ENCODE measurements at regions not wholly inside any gene's neighbourhood (a gene's known extent, or its start where the extent isn't known, plus 50 kb on each side); places are given as distances from the start of the nearest gene placed in this dataset.

DNA sequence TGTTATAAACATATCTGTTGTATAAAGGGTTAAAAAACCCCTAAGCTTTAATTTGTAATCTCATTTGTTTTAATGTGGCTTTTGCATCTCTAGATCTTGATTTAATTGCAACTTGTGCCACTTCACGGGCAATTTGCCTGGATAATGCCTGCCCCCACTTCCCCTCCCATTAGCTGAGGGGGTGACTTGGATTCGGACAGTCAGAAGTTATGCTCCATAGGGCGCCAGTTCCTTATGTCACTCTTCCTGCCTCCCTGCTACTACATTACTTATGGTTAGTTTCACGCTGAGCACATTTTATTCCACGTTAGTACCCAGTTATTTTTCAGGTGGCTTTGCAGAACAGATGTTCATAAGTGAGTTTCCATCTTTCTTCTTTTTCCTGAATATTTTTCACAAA, 1015.2 kb upstream of the PHF14 start:
- TF ChIP-seq, protein P1, sequence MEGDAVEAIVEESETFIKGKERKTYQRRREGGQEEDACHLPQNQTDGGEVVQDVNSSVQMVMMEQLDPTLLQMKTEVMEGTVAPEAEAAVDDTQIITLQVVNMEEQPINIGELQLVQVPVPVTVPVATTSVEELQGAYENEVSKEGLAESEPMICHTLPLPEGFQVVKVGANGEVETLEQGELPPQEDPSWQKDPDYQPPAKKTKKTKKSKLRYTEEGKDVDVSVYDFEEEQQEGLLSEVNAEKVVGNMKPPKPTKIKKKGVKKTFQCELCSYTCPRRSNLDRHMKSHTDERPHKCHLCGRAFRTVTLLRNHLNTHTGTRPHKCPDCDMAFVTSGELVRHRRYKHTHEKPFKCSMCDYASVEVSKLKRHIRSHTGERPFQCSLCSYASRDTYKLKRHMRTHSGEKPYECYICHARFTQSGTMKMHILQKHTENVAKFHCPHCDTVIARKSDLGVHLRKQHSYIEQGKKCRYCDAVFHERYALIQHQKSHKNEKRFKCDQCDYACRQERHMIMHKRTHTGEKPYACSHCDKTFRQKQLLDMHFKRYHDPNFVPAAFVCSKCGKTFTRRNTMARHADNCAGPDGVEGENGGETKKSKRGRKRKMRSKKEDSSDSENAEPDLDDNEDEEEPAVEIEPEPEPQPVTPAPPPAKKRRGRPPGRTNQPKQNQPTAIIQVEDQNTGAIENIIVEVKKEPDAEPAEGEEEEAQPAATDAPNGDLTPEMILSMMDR (IDR thresholded peaks at IDR 0.05 in 2 of 3, conservative IDR thresholded peaks at IDR 0.05 in 1 of 3; ENCODE audit: borderline replicate concordance in 1 of 3, insufficient read depth in 1 of 3, low read depth in 2 of 3, low read length in 2 of 3) = no peak
- no peak for TF ChIP-seq POLR2AphosphoS5 (IDR thresholded peaks at IDR 0.05; ENCODE audit: low read depth, low read length)
- TF ChIP-seq TCF7L2 (IDR thresholded peaks at IDR 0.05; ENCODE audit: borderline replicate concordance, extremely low read depth, insufficient read depth, insufficient read length) = no peak
- TF ChIP-seq, protein P2, sequence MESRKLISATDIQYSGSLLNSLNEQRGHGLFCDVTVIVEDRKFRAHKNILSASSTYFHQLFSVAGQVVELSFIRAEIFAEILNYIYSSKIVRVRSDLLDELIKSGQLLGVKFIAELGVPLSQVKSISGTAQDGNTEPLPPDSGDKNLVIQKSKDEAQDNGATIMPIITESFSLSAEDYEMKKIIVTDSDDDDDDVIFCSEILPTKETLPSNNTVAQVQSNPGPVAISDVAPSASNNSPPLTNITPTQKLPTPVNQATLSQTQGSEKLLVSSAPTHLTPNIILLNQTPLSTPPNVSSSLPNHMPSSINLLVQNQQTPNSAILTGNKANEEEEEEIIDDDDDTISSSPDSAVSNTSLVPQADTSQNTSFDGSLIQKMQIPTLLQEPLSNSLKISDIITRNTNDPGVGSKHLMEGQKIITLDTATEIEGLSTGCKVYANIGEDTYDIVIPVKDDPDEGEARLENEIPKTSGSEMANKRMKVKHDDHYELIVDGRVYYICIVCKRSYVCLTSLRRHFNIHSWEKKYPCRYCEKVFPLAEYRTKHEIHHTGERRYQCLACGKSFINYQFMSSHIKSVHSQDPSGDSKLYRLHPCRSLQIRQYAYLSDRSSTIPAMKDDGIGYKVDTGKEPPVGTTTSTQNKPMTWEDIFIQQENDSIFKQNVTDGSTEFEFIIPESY (IDR thresholded peaks at IDR 0.05; ENCODE audit: extremely low read depth, insufficient replicate concordance, low read length) = no peak
- TF ChIP-seq, protein P3, sequence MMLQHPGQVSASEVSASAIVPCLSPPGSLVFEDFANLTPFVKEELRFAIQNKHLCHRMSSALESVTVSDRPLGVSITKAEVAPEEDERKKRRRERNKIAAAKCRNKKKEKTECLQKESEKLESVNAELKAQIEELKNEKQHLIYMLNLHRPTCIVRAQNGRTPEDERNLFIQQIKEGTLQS (IDR thresholded peaks at IDR 0.05) = no peak
- TF ChIP-seq EZH2phosphoT487 (IDR thresholded peaks at IDR 0.05; ENCODE audit: borderline replicate concordance) = no peak
- no peak for TF ChIP-seq ELF1 (IDR thresholded peaks at IDR 0.05; ENCODE audit: borderline replicate concordance, low read depth)
- no peak for TF ChIP-seq EZH2 (IDR thresholded peaks at IDR 0.05)
- no peak for TF ChIP-seq FOSL1 (IDR thresholded peaks at IDR 0.05; ENCODE audit: low read depth)
- TF ChIP-seq JUND (IDR thresholded peaks at IDR 0.05) = no peak
- no peak for TF ChIP-seq POLR2A (IDR thresholded peaks at IDR 0.05; ENCODE audit: borderline replicate concordance, extremely low read depth, insufficient read depth, insufficient read length)
- no peak for TF ChIP-seq SRF (IDR thresholded peaks at IDR 0.05; ENCODE audit: low read depth)
- TF ChIP-seq, protein P4, sequence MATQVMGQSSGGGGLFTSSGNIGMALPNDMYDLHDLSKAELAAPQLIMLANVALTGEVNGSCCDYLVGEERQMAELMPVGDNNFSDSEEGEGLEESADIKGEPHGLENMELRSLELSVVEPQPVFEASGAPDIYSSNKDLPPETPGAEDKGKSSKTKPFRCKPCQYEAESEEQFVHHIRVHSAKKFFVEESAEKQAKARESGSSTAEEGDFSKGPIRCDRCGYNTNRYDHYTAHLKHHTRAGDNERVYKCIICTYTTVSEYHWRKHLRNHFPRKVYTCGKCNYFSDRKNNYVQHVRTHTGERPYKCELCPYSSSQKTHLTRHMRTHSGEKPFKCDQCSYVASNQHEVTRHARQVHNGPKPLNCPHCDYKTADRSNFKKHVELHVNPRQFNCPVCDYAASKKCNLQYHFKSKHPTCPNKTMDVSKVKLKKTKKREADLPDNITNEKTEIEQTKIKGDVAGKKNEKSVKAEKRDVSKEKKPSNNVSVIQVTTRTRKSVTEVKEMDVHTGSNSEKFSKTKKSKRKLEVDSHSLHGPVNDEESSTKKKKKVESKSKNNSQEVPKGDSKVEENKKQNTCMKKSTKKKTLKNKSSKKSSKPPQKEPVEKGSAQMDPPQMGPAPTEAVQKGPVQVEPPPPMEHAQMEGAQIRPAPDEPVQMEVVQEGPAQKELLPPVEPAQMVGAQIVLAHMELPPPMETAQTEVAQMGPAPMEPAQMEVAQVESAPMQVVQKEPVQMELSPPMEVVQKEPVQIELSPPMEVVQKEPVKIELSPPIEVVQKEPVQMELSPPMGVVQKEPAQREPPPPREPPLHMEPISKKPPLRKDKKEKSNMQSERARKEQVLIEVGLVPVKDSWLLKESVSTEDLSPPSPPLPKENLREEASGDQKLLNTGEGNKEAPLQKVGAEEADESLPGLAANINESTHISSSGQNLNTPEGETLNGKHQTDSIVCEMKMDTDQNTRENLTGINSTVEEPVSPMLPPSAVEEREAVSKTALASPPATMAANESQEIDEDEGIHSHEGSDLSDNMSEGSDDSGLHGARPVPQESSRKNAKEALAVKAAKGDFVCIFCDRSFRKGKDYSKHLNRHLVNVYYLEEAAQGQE (IDR thresholded peaks at IDR 0.05; ENCODE audit: low read depth) = no peak
